Endothelial cell of umbilical vein (primary cell): ENCODE measurements at regions not wholly inside any gene's neighbourhood (a gene's known extent, or its start where the extent isn't known, plus 50 kb on each side); places are given as distances from the start of the nearest gene placed in this dataset.

Experiments used
- BruUV-seq: library from RNA; stranded (reverse); fragments of 400-500 nt; replicated peaks from 2 replicates; lab custom pipeline; 2021; lab: Mats Ljungman, UMichigan
- CTCF ChIA-PET: fragments of 300-600, 350-600 bp; sonication (Branson Sonifier 250); formaldehyde crosslinking; loops from one replicate; lab custom pipeline; 2021; ENCODE audit warnings: antibody characterized with exemption, inconsistent platforms; lab: Charles Lee
- POLR2A ChIA-PET: fragments of 300-600, 350-600 bp; sonication (Branson Sonifier 250); formaldehyde crosslinking; loops from one replicate; lab custom pipeline; 2021; ENCODE audit warnings: antibody characterized with exemption, inconsistent platforms; lab: Charles Lee
- DNase-seq: peaks from one replicate; pipeline ENCODE4 v3.0.0-alpha.2; 2011; ENCODE audit warnings: low read depth, low spot score
- FAIRE-seq: peaks from 2 replicates; lab custom pipeline; 2011; peaks lifted over from hg19 to GRCh38; lab: Jason Lieb, UNC
- H2AFZ ChIP-seq: 2 replicates; pipeline ENCODE4 v1.6.0; 2012; ENCODE audit warnings: low read depth, low read length, control low read depth, inconsistent platforms
- H3K27ac ChIP-seq: 2 replicates; pipeline ENCODE4 v1.5.1; 2011; ENCODE audit warnings: low read depth, mild to moderate bottlenecking, control low read depth, low read length, moderate library complexity; ENCODE audit not compliant: insufficient read depth
- H3K27me3 ChIP-seq, 2 experiments: 2 replicates each; pipeline versions ENCODE4 v1.6.0 to v1.6.1; 2011; ENCODE audit warnings: low read length in 2 of 2, mixed read lengths in 1 of 2; ENCODE audit not compliant: control insufficient read depth in 2 of 2, insufficient read depth in 2 of 2
- H3K36me3 ChIP-seq, 2 experiments: 2 replicates in 1 of 2; 3 replicates in 1 of 2; pipeline ENCODE4 v1.5.1; 2011; ENCODE audit warnings: low read length in 2 of 2, mild to moderate bottlenecking in 1 of 2, moderate library complexity in 1 of 2; ENCODE audit not compliant: control insufficient read depth in 2 of 2, insufficient read depth in 2 of 2; ENCODE audit errors: extremely low read depth in 1 of 2
- H3K4me1 ChIP-seq: 3 replicates; pipeline ENCODE4 v1.5.1; 2011; ENCODE audit warnings: mild to moderate bottlenecking, low read length; ENCODE audit not compliant: control insufficient read depth, insufficient read depth; ENCODE audit errors: extremely low read depth
- H3K4me2 ChIP-seq: 2 replicates; pipeline ENCODE4 v1.6.1; 2011; ENCODE audit warnings: low read length, control low read depth, mixed read lengths; ENCODE audit not compliant: insufficient read depth
- H3K4me3 ChIP-seq, 3 experiments: fragments of 200-600 bp in 1 of 3; sonication (generic), shearing (Covaris generic) in 1 of 3; replicated peaks in 1 of 3; 2 replicates each; pipeline ENCODE4 v1.5.1; 2011 to 2016; ENCODE audit warnings: control low read depth in 3 of 3, low read length in 3 of 3, mild to moderate bottlenecking in 2 of 3, inconsistent platforms in 1 of 3, low read depth in 1 of 3, moderate library complexity in 1 of 3; ENCODE audit not compliant: insufficient read depth in 1 of 3
- H3K79me2 ChIP-seq: 2 replicates; pipeline ENCODE4 v1.6.0; 2012; ENCODE audit warnings: low read length, inconsistent platforms; ENCODE audit not compliant: control insufficient read depth, insufficient read depth
- H3K9ac ChIP-seq: replicated peaks from 2 replicates; pipeline ENCODE3; 2011; ENCODE audit warnings: low read length, control low read depth; ENCODE audit not compliant: insufficient read depth; ENCODE audit errors: extremely low read depth
- H3K9me1 ChIP-seq: replicated peaks from 3 replicates; pipeline ENCODE4 v1.6.0; 2011; ENCODE audit warnings: mild to moderate bottlenecking, low read length; ENCODE audit not compliant: control insufficient read depth, insufficient read depth; ENCODE audit errors: extremely low read depth
- H3K9me3 ChIP-seq: replicated peaks from 2 replicates; pipeline ENCODE4 v1.5.1; 2012; ENCODE audit warnings: low read length, inconsistent platforms; ENCODE audit not compliant: control insufficient read depth, insufficient read depth
- H4K20me1 ChIP-seq: replicated peaks from 2 replicates; pipeline ENCODE3; 2011; ENCODE audit warnings: mild to moderate bottlenecking, low read length; ENCODE audit not compliant: control insufficient read depth, insufficient read depth; ENCODE audit errors: extremely low read depth
- CTCF ChIP-seq, 2 donors: IDR thresholded peaks; 1 replicate in 1 of 2; 2 replicates in 1 of 2; pipeline ENCODE4 v1.5.1; 2011; ENCODE audit warnings: low read length in 2 of 2, mild to moderate bottlenecking in 2 of 2, moderate library complexity in 2 of 2, control low read depth in 1 of 2, inconsistent platforms in 1 of 2, low read depth in 1 of 2; ENCODE audit not compliant: insufficient read depth in 1 of 2; ENCODE audit errors: extremely low read depth in 1 of 2
- EZH2 ChIP-seq: IDR thresholded peaks from 2 replicates; pipeline ENCODE4 v1.6.1; 2012; ENCODE audit warnings: borderline replicate concordance, low read depth, mild to moderate bottlenecking, moderate library complexity, low read length, inconsistent platforms; ENCODE audit not compliant: severe bottlenecking
- FOS ChIP-seq: IDR thresholded peaks from 2 replicates; pipeline ENCODE4 v1.6.1; 2011; ENCODE audit warnings: mild to moderate bottlenecking, low read length, moderate library complexity, borderline replicate concordance; ENCODE audit not compliant: insufficient read depth
- GATA2 ChIP-seq: IDR thresholded peaks from 2 replicates; pipeline ENCODE4 v1.7.0; 2011; ENCODE audit warnings: low read depth, mild to moderate bottlenecking, moderate library complexity, mixed read lengths, low read length; ENCODE audit not compliant: insufficient read length, insufficient read depth
- JUN ChIP-seq: IDR thresholded peaks from 2 replicates; pipeline ENCODE4 v1.6.1; 2011; ENCODE audit warnings: borderline replicate concordance, low read depth; ENCODE audit not compliant: insufficient read length, insufficient read depth
- MAX ChIP-seq: IDR thresholded peaks from 2 replicates; pipeline ENCODE4 v1.6.1; 2011; ENCODE audit not compliant: insufficient read depth, insufficient read length
- MYC ChIP-seq: IDR thresholded peaks from one replicate; pipeline ENCODE4 v1.6.1; 2011; ENCODE audit warnings: mild to moderate bottlenecking, low read depth, low read length
- POLR2A ChIP-seq: IDR thresholded peaks from 2 replicates; pipeline ENCODE4 v1.6.1; 2012; ENCODE audit warnings: low read depth, mild to moderate bottlenecking, control low read depth, low read length
- POLR2AphosphoS5 ChIP-seq: IDR thresholded peaks from 2 replicates; pipeline ENCODE4 v1.6.1; 2012; ENCODE audit warnings: low read depth, mild to moderate bottlenecking, control low read depth, low read length, moderate library complexity; ENCODE audit not compliant: insufficient read depth
- dilution Hi-C: fragments of 300-500 bp; cut with MboI; formaldehyde crosslinking; loops from one replicate; pipeline ENCODE4 v1.15.0; 2019; ENCODE audit warnings: low sequenced_read_pairs; ENCODE audit not compliant: extremely low pct_ligation_motif_present
- intact Hi-C: fragments of 100-400 bp; cut with micrococcal nuclease; formaldehyde crosslinking; loops from one replicate; pipeline ENCODE4 v1.10.0; 2022

- no TSS peak for BruUV-seq
- H3K27ac ChIP-seq: no peak overlapping the region
- TF ChIP-seq MAX (no peak), FOS (no peak), JUN (no peak), POLR2A (no peak), EZH2 (no peak), MYC (no peak)
- ChIA-PET POLR2A (no interaction called here), CTCF (no interaction called here)
- H3K4me1 ChIP-seq: no peaks in the 10 kb centered on the region
- no peaks in the 10 kb centered on the region for H3K79me2 ChIP-seq
- no peak overlapping the region for H3K9ac ChIP-seq
- H2AFZ ChIP-seq: no peak overlapping the region
- FAIRE-seq (no peak), DNase-seq (no peak)
- H3K9me1 ChIP-seq: no peaks in the 10 kb centered on the region
- H4K20me1 ChIP-seq: no peaks in the 10 kb centered on the region
- no peaks in the 10 kb centered on the region for H3K9me3 ChIP-seq
- dilution Hi-C loops (no loop called here), intact Hi-C loops (no loop called here)
- H3K27me3 ChIP-seq: no peaks in the 10 kb centered on the region
- no peaks in the 10 kb centered on the region for H3K36me3 ChIP-seq
- H3K4me2 ChIP-seq: no peak overlapping the region
- H3K4me3 ChIP-seq: no peak overlapping the region
Observed at GRCh38 chr5:158642879-158643278, 456.8 kb downstream of the EBF1 start.

- H3K9me3 ChIP-seq: no peaks in the 10 kb centered on the region
- H3K27ac ChIP-seq: no peak overlapping the region
- TF ChIP-seq JUN (no peak), EZH2 (no peak), GATA2 (no peak), FOS (no peak), POLR2A (no peak), MYC (no peak), POLR2AphosphoS5 (no peak), CTCF (IDR thresholded peaks at IDR 0.05; ENCODE audit: extremely low read depth in 1 of 2, insufficient read depth in 1 of 2, low read depth in 1 of 2, low read length in 2 of 2) (no peak)
- H3K9me1 ChIP-seq: no peaks in the 10 kb centered on the region
- no peaks in the 10 kb centered on the region for H3K27me3 ChIP-seq
- no peaks in the 10 kb centered on the region for H3K79me2 ChIP-seq
- no TSS peak for BruUV-seq
- DNase-seq (no peak), FAIRE-seq (no peak)
- H3K36me3 ChIP-seq: no peaks in the 10 kb centered on the region
- no peak overlapping the region for H2AFZ ChIP-seq
- H3K4me1 ChIP-seq: no peaks in the 10 kb centered on the region
- no peak overlapping the region for H3K4me3 ChIP-seq
- intact Hi-C loops: no loop called here
- H3K4me2 ChIP-seq: no peak overlapping the region
- no peaks in the 10 kb centered on the region for H4K20me1 ChIP-seq
- POLR2A ChIA-PET: no interaction called here
- dilution Hi-C loops: no loop called here
- H3K9ac ChIP-seq: no peak overlapping the region
- CTCF ChIA-PET: no interaction called here
Observed at GRCh38 chr5:158641016-158641415, 458.7 kb downstream of the EBF1 start.
